OCI-LY7 (cell line): ENCODE measurements at regions not wholly inside any gene's neighbourhood (a gene's known extent, or its start where the extent isn't known, plus 50 kb on each side); places are given as distances from the start of the nearest gene placed in this dataset.
"Not testable (repeated sequence)": the region's sequence is repeated elsewhere in the genome, so short reads cannot be mapped to it uniquely, and the experiment has no call there.

Source experiments
- BruUV-seq: library from RNA; stranded (reverse); fragments of 400-500 nt; replicated peaks from 2 replicates; lab custom pipeline; 2021; lab: Mats Ljungman, UMichigan
- CTCF ChIA-PET: fragments of 300-600 bp; sonication (Branson Sonifier 250); formaldehyde crosslinking; loops from one replicate; lab custom pipeline; 2022; ENCODE audit warnings: antibody characterized with exemption; ENCODE audit not compliant: unreplicated experiment; lab: Charles Lee
- POLR2A ChIA-PET: fragments of 300-600 bp; sonication (Branson Sonifier 250); formaldehyde crosslinking; loops from one replicate; lab custom pipeline; 2022; ENCODE audit warnings: antibody characterized with exemption; lab: Charles Lee
- DNase-seq: peaks from one replicate; pipeline ENCODE4 v3.0.0-alpha.2; 2015; ENCODE audit warnings: low spot score
- H2AFZ ChIP-seq: fragments of 200-600 bp; sonication (generic), shearing (Covaris generic); 2 replicates; pipeline ENCODE4 v1.6.1; 2014; ENCODE audit warnings: mild to moderate bottlenecking, antibody characterized with exemption, low read length, moderate library complexity
- H3K27ac ChIP-seq: fragments of 200-600 bp; sonication (generic); 2 replicates; pipeline ENCODE4 v1.5.1; 2014; ENCODE audit warnings: mixed run types, low read depth, mild to moderate bottlenecking, moderate library complexity, low read length, inconsistent platforms; ENCODE audit not compliant: poor library complexity, severe bottlenecking
- H3K36me3 ChIP-seq: fragments of 200-600 bp; sonication (generic); 2 replicates; pipeline ENCODE4 v1.6.1; 2014; ENCODE audit warnings: mild to moderate bottlenecking, antibody characterized with exemption, low read length, moderate library complexity, mixed read lengths; ENCODE audit not compliant: insufficient read depth
- H3K4me1 ChIP-seq: fragments of 200-600 bp; sonication (generic); 2 replicates; pipeline ENCODE4 v1.5.1; 2014; ENCODE audit warnings: mild to moderate bottlenecking, low read length; ENCODE audit not compliant: insufficient read depth, poor library complexity, severe bottlenecking
- H3K4me2 ChIP-seq: fragments of 200-600 bp; sonication (generic); 2 replicates; pipeline ENCODE4 v1.6.1; 2014; ENCODE audit warnings: mild to moderate bottlenecking, low read length
- H3K4me3 ChIP-seq: fragments of 200-600 bp; sonication (generic); 2 replicates; pipeline ENCODE4 v1.5.1; 2014; ENCODE audit warnings: mild to moderate bottlenecking, low read depth, low read length; ENCODE audit not compliant: poor library complexity, severe bottlenecking
- H3K79me2 ChIP-seq: fragments of 200-600 bp; sonication (generic); 2 replicates; pipeline ENCODE4 v1.6.1; 2016; ENCODE audit warnings: low read depth, mild to moderate bottlenecking, low read length, moderate library complexity, mixed read lengths; ENCODE audit not compliant: insufficient read depth
- H3K9me2 ChIP-seq: fragments of 200-600 bp; sonication (generic); 2 replicates; pipeline ENCODE4 v1.6.1; 2016; ENCODE audit warnings: mild to moderate bottlenecking, low read length, mixed read lengths; ENCODE audit not compliant: insufficient read depth
- H3K9me3 ChIP-seq: fragments of 200-600 bp; sonication (generic); 2 replicates; pipeline ENCODE4 v1.6.1; 2014; ENCODE audit warnings: mild to moderate bottlenecking, mixed run types, low read length, mixed read lengths
- H4K20me1 ChIP-seq: fragments of 200-600 bp; sonication (generic); 2 replicates; pipeline ENCODE4 v1.6.1; 2014; ENCODE audit warnings: mild to moderate bottlenecking, antibody characterized with exemption, low read length, moderate library complexity, mixed read lengths; ENCODE audit not compliant: insufficient read depth
- EZH2phosphoT487 ChIP-seq: fragments of 200-600 bp; sonication (generic); IDR thresholded peaks from 2 replicates; pipeline ENCODE4 v1.6.1; 2018; ENCODE audit warnings: low read depth, borderline replicate concordance, mild to moderate bottlenecking, mixed run types, antibody characterized with exemption, low read length, moderate library complexity, mixed read lengths
- intact Hi-C: fragments of 100-400 bp; cut with micrococcal nuclease; formaldehyde crosslinking; loops from one replicate; pipeline ENCODE4 v1.10.0; 2022; ENCODE audit not compliant: unreplicated experiment
- TF ChIP-seq, protein P1 (sequence below): fragments of 200-600 bp; sonication (generic); conservative IDR thresholded peaks from 2 replicates; pipeline ENCODE4 v1.5.1; 2014; ENCODE audit warnings: mild to moderate bottlenecking, antibody characterized with exemption, low read length, moderate library complexity, mixed read lengths

DNA sequence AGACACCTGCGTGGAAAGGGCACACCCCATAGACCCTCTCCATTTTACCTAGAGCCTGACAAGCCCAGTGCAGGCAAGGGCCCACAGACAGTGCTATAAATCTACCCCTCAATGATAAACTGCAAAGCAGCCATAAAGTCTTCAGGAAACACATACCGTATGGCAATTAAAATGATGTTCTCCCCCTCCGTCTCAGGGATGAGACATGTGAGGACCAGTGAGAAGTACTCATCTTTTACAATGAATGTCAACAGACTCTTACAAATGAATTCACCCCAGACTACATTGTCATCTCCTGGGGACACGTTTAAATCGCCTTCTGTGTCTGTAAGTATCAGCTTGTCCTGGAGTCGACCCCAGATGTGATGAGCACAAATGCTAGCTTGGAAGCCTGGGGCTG, 362.7 kb downstream of the ADGRD1 start:
- Histone ChIP-seq H3K4me2 (no peak overlapping the region), H2AFZ (no peak overlapping the region), H4K20me1 (no peaks in the 10 kb centered on the region), H3K9me3 (peaks cover 15% of the 10 kb centered on the region; the same call in 1 of the 2 replicates), H3K79me2 (no peaks in the 10 kb centered on the region), H3K4me3 (no peak overlapping the region), H3K27ac (no peak overlapping the region), H3K36me3 (no peaks in the 10 kb centered on the region), H3K4me1 (no peaks in the 10 kb centered on the region), H3K9me2 (no peaks in the 10 kb centered on the region)
- TF ChIP-seq EZH2phosphoT487, result no peak
- TF ChIP-seq, protein P1, sequence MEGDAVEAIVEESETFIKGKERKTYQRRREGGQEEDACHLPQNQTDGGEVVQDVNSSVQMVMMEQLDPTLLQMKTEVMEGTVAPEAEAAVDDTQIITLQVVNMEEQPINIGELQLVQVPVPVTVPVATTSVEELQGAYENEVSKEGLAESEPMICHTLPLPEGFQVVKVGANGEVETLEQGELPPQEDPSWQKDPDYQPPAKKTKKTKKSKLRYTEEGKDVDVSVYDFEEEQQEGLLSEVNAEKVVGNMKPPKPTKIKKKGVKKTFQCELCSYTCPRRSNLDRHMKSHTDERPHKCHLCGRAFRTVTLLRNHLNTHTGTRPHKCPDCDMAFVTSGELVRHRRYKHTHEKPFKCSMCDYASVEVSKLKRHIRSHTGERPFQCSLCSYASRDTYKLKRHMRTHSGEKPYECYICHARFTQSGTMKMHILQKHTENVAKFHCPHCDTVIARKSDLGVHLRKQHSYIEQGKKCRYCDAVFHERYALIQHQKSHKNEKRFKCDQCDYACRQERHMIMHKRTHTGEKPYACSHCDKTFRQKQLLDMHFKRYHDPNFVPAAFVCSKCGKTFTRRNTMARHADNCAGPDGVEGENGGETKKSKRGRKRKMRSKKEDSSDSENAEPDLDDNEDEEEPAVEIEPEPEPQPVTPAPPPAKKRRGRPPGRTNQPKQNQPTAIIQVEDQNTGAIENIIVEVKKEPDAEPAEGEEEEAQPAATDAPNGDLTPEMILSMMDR, result no peak
- ChIA-PET CTCF (no interaction called here), POLR2A (no interaction called here)
- BruUV-seq, result no TSS peak
- intact Hi-C loops, result no loop called here
- no peak for DNase-seq

DNA sequence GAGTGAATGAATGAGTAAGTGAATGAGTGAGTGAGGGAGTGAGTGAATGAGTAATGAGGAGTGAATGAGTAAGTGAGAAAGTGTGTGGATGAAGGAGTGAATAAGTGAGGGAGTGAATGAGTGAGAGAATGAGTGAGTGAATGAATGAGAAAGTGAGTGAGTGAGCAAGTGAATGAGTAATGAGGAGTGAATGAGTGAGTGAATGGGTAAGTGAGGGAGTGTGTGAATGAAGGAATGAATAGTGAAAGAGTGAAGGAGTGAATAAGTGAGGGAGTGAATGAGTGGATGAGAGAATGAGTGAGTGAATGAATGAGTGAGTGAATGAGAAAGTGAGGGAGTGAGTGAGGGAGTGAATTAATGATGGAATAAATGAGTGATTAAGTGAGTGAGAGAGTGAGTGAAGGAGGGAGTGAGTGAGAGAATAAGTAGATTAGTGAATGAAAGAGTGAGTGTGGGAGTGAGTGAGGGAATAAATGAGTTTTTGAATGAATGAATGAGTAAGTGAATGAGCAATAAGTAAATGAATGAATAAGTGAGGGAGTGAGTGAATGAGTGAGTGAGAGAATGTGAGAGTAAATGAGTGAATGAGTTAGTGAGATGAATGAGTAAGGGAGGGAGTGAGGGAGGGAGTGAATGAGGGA, 364.5 kb downstream of the ADGRD1 start:
- intact Hi-C loops, result no loop called here
- POLR2A ChIA-PET, result interaction anchor here (0.6 kb wide), 1 partner anchor 415 kb away, joined by 7 read pairs; no protein-coding TSS in a partner anchor
- Histone ChIP-seq H3K4me2 (no peak overlapping the region), H3K27ac (no peak overlapping the region), H3K9me3 (peaks cover 22% of the 10 kb centered on the region), H2AFZ (no peak overlapping the region), H3K36me3 (no peaks in the 10 kb centered on the region), H3K9me2 (no peaks in the 10 kb centered on the region), H3K4me3 (no peak overlapping the region), H3K4me1 (no peaks in the 10 kb centered on the region), H4K20me1 (no peaks in the 10 kb centered on the region), H3K79me2 (no peaks in the 10 kb centered on the region)
- no TSS peak for BruUV-seq
- CTCF ChIA-PET, result no interaction called here
- no peak for DNase-seq
- TF ChIP-seq EZH2phosphoT487, result no peak

DNA sequence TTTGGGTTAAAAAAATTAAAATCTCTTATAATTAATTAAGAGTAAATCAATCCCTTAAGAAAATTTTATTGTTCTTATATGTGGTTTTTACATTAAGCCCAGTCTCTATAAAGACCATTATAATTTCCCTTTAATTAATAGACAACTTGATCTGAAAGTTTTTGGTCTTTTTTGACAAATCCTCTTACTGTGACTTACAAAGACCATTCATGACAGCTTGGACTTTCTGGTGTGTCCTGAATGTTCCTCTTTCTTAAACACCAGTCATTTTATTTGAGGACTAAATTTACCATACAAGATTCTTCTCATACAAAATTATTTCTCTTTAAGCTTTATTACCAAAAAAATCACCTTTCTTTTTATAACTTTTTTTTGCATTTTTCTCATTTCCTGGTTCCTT, 368.3 kb downstream of the ADGRD1 start:
- CTCF ChIA-PET, result no interaction called here
- TF ChIP-seq, protein P1, result no peak
- no peak for TF ChIP-seq EZH2phosphoT487
- H3K4me1 ChIP-seq, result no peaks in the 10 kb centered on the region
- no peaks in the 10 kb centered on the region for H4K20me1 ChIP-seq
- H3K9me2 ChIP-seq, result no peaks in the 10 kb centered on the region
- H3K4me2 ChIP-seq, result no peak overlapping the region
- H3K79me2 ChIP-seq, result no peaks in the 10 kb centered on the region
- H2AFZ ChIP-seq, result no peak overlapping the region
- H3K36me3 ChIP-seq, result no peaks in the 10 kb centered on the region
- intact Hi-C loops, result no loop called here
- no TSS peak for BruUV-seq
- H3K9me3 ChIP-seq, result peaks cover 22% of the 10 kb centered on the region
- no peak overlapping the region for H3K27ac ChIP-seq
- DNase-seq, result peak; percentile 8
- POLR2A ChIA-PET, result interaction anchor here (0.6 kb wide), 1 partner anchor 520 kb away, joined by 3 read pairs; no protein-coding TSS in a partner anchor
- no peak overlapping the region for H3K4me3 ChIP-seq

DNA sequence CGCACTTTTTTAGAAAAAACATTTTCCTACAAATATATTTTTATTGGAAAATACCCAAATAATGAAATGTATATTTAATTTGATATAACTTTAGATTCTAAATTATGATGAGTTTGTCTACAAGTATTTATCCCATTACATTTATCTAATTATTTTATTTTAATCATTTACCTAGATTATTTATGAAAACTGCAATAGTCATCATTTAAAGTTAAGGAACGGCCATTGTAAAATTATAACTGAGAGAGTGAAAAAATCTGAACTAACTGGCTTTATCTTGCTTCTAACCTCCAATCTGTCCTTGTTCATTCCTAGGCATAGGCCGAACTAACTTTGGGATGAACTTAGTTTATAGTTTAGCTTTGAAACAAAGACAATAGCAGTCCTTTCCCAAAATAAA, 368.8 kb downstream of the ADGRD1 start:
- H3K9me3 ChIP-seq, result peaks cover 22% of the 10 kb centered on the region
- BruUV-seq, DNase-seq, H3K4me3 ChIP-seq, H3K27ac ChIP-seq, H3K36me3 ChIP-seq, H3K4me1 ChIP-seq, intact Hi-C loops, CTCF ChIA-PET, H3K79me2 ChIP-seq, H3K4me2 ChIP-seq, POLR2A ChIA-PET, H4K20me1 ChIP-seq, H2AFZ ChIP-seq, H3K9me2 ChIP-seq: not testable (repeated sequence)
